DND-41 (cell line): ENCODE measurements at regions not wholly inside any gene's neighbourhood (a gene's known extent, or its start where the extent isn't known, plus 50 kb on each side); places are given as distances from the start of the nearest gene placed in this dataset.

Source experiments
- CTCF ChIP-seq: IDR thresholded peaks from 2 replicates; pipeline ENCODE4 v1.5.1; 2012; ENCODE audit warnings: borderline replicate concordance, low read length, moderate library complexity, mild to moderate bottlenecking; ENCODE audit not compliant: poor library complexity, severe bottlenecking; ENCODE audit errors: extremely low read depth
- EZH2 ChIP-seq: IDR thresholded peaks from 3 replicates; pipeline ENCODE4 v1.6.1; 2012; ENCODE audit warnings: borderline replicate concordance, low read depth, mild to moderate bottlenecking, moderate library complexity, low read length, inconsistent platforms; ENCODE audit not compliant: severe bottlenecking

- TF ChIP-seq CTCF (no peak), EZH2 (no peak)
Observed at GRCh38 chr12:111277570-111277969, 91.3 kb downstream of the PHETA1 start.
